ENCODE measurements at regions not wholly inside any gene's neighbourhood (a gene's known extent, or its start where the extent isn't known, plus 50 kb on each side); places are given as distances from the start of the nearest gene placed in this dataset.

DNA sequence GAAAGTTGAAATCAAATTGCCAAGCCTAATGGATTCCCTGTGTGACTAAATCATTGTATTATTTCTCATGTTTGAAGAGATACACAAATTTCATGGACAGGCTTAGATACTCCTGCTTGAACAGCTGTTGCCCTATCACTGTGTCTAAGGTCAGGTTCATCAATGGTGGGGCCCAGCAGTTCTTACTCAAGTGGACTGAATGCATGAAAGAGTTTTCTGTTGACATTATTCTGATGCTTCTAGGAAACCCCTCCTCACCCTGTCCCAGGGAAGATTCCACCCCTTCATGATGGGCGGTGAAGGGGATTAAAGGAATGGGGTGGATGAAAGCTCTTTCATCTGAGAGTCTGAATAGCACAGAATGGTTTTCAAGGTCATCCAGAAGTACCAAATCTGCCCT lies 148.8 kb downstream of the INO80D start:
- ATAC-seq (no peak), DNase-seq (no peak)
- in situ Hi-C loops (cut with MboI; ENCODE audit: low sequenced_read_pairs in 4 of 4) = loop anchor here in 1 of 4 donors (25.0 kb wide), 1 partner anchor 1625 kb away; no protein-coding TSS in a partner anchor
- no peak overlapping the region for H3K27ac ChIP-seq
- no peaks in the 10 kb centered on the region for H3K36me3 ChIP-seq
- no peak overlapping the region for H3K4me3 ChIP-seq
- H3K27me3 ChIP-seq = no peaks in the 10 kb centered on the region
- no peaks in the 10 kb centered on the region for H3K9me3 ChIP-seq
- TF ChIP-seq POLR2A (IDR thresholded peaks at IDR 0.05) = no peak
- TF ChIP-seq, protein P1, sequence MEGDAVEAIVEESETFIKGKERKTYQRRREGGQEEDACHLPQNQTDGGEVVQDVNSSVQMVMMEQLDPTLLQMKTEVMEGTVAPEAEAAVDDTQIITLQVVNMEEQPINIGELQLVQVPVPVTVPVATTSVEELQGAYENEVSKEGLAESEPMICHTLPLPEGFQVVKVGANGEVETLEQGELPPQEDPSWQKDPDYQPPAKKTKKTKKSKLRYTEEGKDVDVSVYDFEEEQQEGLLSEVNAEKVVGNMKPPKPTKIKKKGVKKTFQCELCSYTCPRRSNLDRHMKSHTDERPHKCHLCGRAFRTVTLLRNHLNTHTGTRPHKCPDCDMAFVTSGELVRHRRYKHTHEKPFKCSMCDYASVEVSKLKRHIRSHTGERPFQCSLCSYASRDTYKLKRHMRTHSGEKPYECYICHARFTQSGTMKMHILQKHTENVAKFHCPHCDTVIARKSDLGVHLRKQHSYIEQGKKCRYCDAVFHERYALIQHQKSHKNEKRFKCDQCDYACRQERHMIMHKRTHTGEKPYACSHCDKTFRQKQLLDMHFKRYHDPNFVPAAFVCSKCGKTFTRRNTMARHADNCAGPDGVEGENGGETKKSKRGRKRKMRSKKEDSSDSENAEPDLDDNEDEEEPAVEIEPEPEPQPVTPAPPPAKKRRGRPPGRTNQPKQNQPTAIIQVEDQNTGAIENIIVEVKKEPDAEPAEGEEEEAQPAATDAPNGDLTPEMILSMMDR (IDR thresholded peaks at IDR 0.05 in 4 of 5, conservative IDR thresholded peaks at IDR 0.05 in 1 of 5) = no peak
- intact Hi-C loops (cut with DNase I; ENCODE audit: low total_unique reads) = no loop called here
- no peaks in the 10 kb centered on the region for H3K4me1 ChIP-seq

DNA sequence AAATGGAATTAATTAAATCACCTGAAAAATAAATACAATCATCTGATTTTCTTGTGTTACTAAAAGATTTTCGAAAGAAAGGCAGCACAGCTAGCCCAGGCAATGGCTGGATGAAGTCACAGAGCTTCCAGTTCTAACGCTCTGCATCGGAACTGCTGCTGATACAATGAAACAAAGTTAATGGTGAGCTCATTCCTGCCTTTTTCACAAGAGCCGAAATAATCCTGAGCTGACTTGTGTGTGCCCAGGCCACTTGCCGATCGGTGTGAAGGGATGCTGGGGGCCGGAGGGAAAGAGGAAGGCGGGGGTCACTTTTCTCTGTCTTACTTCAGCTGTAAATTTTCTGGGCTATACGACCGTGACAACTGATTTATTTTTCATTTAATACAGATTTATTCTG lies 149.5 kb downstream of the INO80D start:
- H3K9me3 ChIP-seq = no peaks in the 10 kb centered on the region
- H3K27ac ChIP-seq = no peak overlapping the region
- no peak overlapping the region for H3K4me3 ChIP-seq
- no peaks in the 10 kb centered on the region for H3K27me3 ChIP-seq
- in situ Hi-C loops (cut with MboI; ENCODE audit: low sequenced_read_pairs in 4 of 4) = loop anchor here in 1 of 4 donors (25.0 kb wide), 1 partner anchor 1624 kb away; no protein-coding TSS in a partner anchor
- TF ChIP-seq POLR2A (IDR thresholded peaks at IDR 0.05) = no peak
- TF ChIP-seq, protein P1 (IDR thresholded peaks at IDR 0.05 in 4 of 5, conservative IDR thresholded peaks at IDR 0.05 in 1 of 5) = no peak
- DNase-seq (no peak), ATAC-seq (no peak)
- H3K4me1 ChIP-seq = no peaks in the 10 kb centered on the region
- intact Hi-C loops (cut with DNase I; ENCODE audit: low total_unique reads) = no loop called here
- no peaks in the 10 kb centered on the region for H3K36me3 ChIP-seq

DNA sequence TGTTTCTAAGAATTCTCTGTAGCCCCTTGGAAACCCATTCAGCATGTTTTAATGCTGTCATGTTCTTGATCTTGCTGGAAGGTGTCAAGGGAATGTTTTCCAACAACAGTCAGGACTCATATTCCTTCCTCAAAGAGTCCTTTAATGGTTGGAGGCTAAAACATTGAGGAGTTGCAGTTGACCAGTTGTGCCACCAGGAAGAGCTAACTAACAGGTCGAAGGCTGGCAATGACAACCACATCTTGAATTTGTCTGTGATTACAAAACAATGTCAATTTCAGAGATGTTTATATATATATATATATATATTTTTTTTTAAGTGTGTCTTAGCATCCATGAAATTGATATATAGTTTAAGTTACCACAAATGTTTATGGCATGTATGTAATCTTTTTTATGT lies 151.5 kb downstream of the INO80D start:
- H3K4me1 ChIP-seq = no peaks in the 10 kb centered on the region

DNA sequence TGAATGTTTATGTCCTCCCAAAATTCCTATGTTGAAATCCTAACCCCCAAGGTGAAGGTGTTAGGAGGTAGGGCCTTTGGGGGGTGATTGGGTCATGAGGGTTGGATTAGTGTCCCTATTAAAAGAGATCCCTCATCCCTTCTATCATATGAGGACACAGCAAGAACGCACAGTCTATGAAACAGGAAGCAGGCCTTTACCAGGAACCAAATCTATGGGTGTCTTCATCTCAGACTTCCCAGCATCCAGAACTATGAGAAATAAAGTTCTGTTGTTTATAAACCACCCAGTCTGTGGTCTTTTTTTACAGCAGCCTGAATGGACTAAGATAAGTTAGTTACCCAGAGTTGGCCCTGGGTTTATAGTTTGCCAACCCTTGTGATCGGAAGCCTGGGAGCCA lies 153.1 kb downstream of the INO80D start:
- DNase-seq (no peak), ATAC-seq (no peak)
- H3K4me1 ChIP-seq = no peaks in the 10 kb centered on the region
- H3K27me3 ChIP-seq = peaks cover 0 to 2% (median 0%) of the 10 kb centered on the region in 3 donors
- H3K9me3 ChIP-seq = no peaks in the 10 kb centered on the region
- no peak for TF ChIP-seq POLR2A (IDR thresholded peaks at IDR 0.05)
- TF ChIP-seq, protein P1 (IDR thresholded peaks at IDR 0.05 in 4 of 5, conservative IDR thresholded peaks at IDR 0.05 in 1 of 5) = no peak
- H3K36me3 ChIP-seq = no peaks in the 10 kb centered on the region
- intact Hi-C loops (cut with DNase I; ENCODE audit: low total_unique reads) (no loop called here), in situ Hi-C loops (cut with MboI; ENCODE audit: low sequenced_read_pairs in 4 of 4) (loop anchor here in 1 of 4 donors (25.0 kb wide), 1 partner anchor 1621 kb away; no protein-coding TSS in a partner anchor)
- no peak overlapping the region for H3K27ac ChIP-seq
- no peak overlapping the region for H3K4me3 ChIP-seq

More for the DNA sequence above, 151.5 kb downstream of the INO80D start:
- Histone ChIP-seq H3K27ac (no peak overlapping the region), H3K27me3 (no peaks in the 10 kb centered on the region), H3K9me3 (no peaks in the 10 kb centered on the region), H3K36me3 (no peaks in the 10 kb centered on the region), H3K4me3 (no peak overlapping the region)
- no peak for ATAC-seq
- in situ Hi-C loops (cut with MboI; ENCODE audit: low sequenced_read_pairs in 4 of 4) = loop anchor here in 1 of 4 donors (25.0 kb wide), 1 partner anchor 1622 kb away; no protein-coding TSS in a partner anchor
- TF ChIP-seq, protein P1 (IDR thresholded peaks at IDR 0.05 in 4 of 5, conservative IDR thresholded peaks at IDR 0.05 in 1 of 5) = no peak
- intact Hi-C loops (cut with DNase I; ENCODE audit: low total_unique reads) = no loop called here
- no peak for DNase-seq

DNA sequence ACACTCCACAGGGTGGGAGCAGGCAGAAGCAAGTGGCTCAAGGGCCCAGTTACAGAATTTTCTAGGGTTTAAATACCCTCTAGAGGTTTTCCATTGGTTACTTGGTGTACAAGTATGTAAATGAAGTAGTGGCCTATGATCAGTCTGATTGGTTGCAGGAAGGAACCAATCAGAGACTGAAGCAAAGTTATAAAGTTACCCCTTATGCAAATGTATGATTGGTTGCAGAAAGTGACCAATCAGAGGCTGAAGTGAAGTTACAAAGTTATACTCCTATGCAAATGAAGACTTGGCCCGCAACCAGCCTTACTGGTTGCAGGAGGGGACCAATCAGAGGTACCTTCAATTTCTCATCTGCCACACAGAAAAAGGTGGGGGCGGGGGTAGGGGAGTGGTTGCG lies 154.6 kb downstream of the INO80D start:
- ATAC-seq (no peak), DNase-seq (no peak)
- H3K9me3 ChIP-seq = no peaks in the 10 kb centered on the region
- in situ Hi-C loops (cut with MboI; ENCODE audit: low sequenced_read_pairs in 4 of 4) (loop anchor here in 1 of 4 donors (25.0 kb wide), 1 partner anchor 1619 kb away; no protein-coding TSS in a partner anchor), intact Hi-C loops (cut with DNase I; ENCODE audit: low total_unique reads) (no loop called here)
- peaks cover 7 to 10% (median 8%) of the 10 kb centered on the region in 3 donors for H3K27me3 ChIP-seq
- no peak for TF ChIP-seq POLR2A (IDR thresholded peaks at IDR 0.05)
- TF ChIP-seq, protein P1 (IDR thresholded peaks at IDR 0.05 in 4 of 5, conservative IDR thresholded peaks at IDR 0.05 in 1 of 5) = no peak
- H3K27ac ChIP-seq = no peak overlapping the region
- H3K4me1 ChIP-seq = no peaks in the 10 kb centered on the region
- no peak overlapping the region for H3K4me3 ChIP-seq
- no peaks in the 10 kb centered on the region for H3K36me3 ChIP-seq

All from gastrocnemius medialis (tissue), 4 donors.